ENCODE measurements at regions not wholly inside any gene's neighbourhood (a gene's known extent, or its start where the extent isn't known, plus 50 kb on each side); places are given as distances from the start of the nearest gene placed in this dataset.

GRCh38 chr10:105391670-105392351 lies 750.7 kb downstream of the SORCS3 start:
- Histone ChIP-seq H3K36me3 (no peaks in the 10 kb centered on the region), H3K27ac (no peak overlapping the region), H3K4me3 (no peak overlapping the region), H3K9me3 (no peaks in the 10 kb centered on the region), H3K27me3 (no peaks in the 10 kb centered on the region), H3K4me1 (no peaks in the 10 kb centered on the region)
- DNase-seq (ENCODE audit: low spot score): no peak
- TF ChIP-seq CTCF (IDR thresholded peaks at IDR 0.05): no peak

GRCh38 chr10:105387971-105388370 lies 746.9 kb downstream of the SORCS3 start:
- H3K27ac ChIP-seq: no peak overlapping the region
- H3K9me3 ChIP-seq: no peaks in the 10 kb centered on the region
- H3K4me1 ChIP-seq: no peaks in the 10 kb centered on the region
- DNase-seq (ENCODE audit: low spot score): no peak
- H3K27me3 ChIP-seq: no peaks in the 10 kb centered on the region
- H3K4me3 ChIP-seq: no peak overlapping the region
- no peaks in the 10 kb centered on the region for H3K36me3 ChIP-seq
- no peak for TF ChIP-seq CTCF (IDR thresholded peaks at IDR 0.05)

GRCh38 chr10:105383978-105384377 lies 742.9 kb downstream of the SORCS3 start:
- Histone ChIP-seq H3K9me3 (no peaks in the 10 kb centered on the region), H3K4me1 (no peaks in the 10 kb centered on the region), H3K27me3 (no peaks in the 10 kb centered on the region), H3K36me3 (no peaks in the 10 kb centered on the region), H3K27ac (no peak overlapping the region), H3K4me3 (no peak overlapping the region)
- no peak for DNase-seq (ENCODE audit: low spot score)
- TF ChIP-seq CTCF (IDR thresholded peaks at IDR 0.05): no peak

GRCh38 chr10:105370692-105371091 lies 729.6 kb downstream of the SORCS3 start:
- TF ChIP-seq CTCF (IDR thresholded peaks at IDR 0.05): no peak
- no peak overlapping the region for H3K4me3 ChIP-seq
- H3K27me3 ChIP-seq: no peaks in the 10 kb centered on the region
- H3K27ac ChIP-seq: no peak overlapping the region
- DNase-seq (ENCODE audit: low spot score): no peak
- H3K4me1 ChIP-seq: no peaks in the 10 kb centered on the region
- no peaks in the 10 kb centered on the region for H3K36me3 ChIP-seq
- no peaks in the 10 kb centered on the region for H3K9me3 ChIP-seq

GRCh38 chr10:105359708-105360107 lies 718.6 kb downstream of the SORCS3 start:
- DNase-seq (ENCODE audit: low spot score): no peak
- Histone ChIP-seq H3K9me3 (peaks cover 0 to 11% of the 10 kb centered on the region in 2 donors), H3K36me3 (no peaks in the 10 kb centered on the region), H3K4me1 (no peaks in the 10 kb centered on the region), H3K4me3 (no peak overlapping the region), H3K27ac (no peak overlapping the region), H3K27me3 (no peaks in the 10 kb centered on the region)
- no peak for TF ChIP-seq CTCF (IDR thresholded peaks at IDR 0.05)

GRCh38 chr10:105358911-105359310 lies 717.8 kb downstream of the SORCS3 start:
- H3K36me3 ChIP-seq: no peaks in the 10 kb centered on the region
- no peaks in the 10 kb centered on the region for H3K27me3 ChIP-seq
- H3K4me1 ChIP-seq: no peaks in the 10 kb centered on the region
- no peak for TF ChIP-seq CTCF (IDR thresholded peaks at IDR 0.05)
- no peak for DNase-seq (ENCODE audit: low spot score)
- H3K9me3 ChIP-seq: peaks cover 0 to 11% of the 10 kb centered on the region in 2 donors
- no peak overlapping the region for H3K4me3 ChIP-seq
- H3K27ac ChIP-seq: no peak overlapping the region

Data from right atrium auricular region (tissue), 2 donors.